ENCODE measurements at regions not wholly inside any gene's neighbourhood (a gene's known extent, or its start where the extent isn't known, plus 50 kb on each side); places are given as distances from the start of the nearest gene placed in this dataset.

DNA sequence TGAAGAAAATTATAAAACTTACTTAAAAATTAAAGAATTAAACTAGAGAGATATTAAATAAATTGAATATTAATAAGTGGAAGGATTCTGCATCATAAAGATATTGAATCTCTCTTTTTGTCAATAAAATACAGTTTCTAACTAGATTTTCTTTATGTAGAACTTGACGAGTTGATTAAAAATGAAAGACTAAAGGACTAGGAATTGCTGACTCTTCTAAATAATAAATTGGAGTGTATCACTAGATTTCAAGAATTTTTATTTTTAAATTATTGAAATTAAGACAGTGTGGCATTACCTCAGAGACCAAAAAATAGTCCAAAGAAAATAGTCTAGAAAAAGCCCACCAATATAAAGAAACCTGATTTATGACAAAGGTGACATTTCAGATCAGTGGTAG lies 492.4 kb downstream of the CETN3 start:
- H3K27me3 ChIP-seq, result no peaks in the 10 kb centered on the region
- no peak for DNase-seq (ENCODE audit: extremely low spot score)
- no peaks in the 10 kb centered on the region for H3K36me3 ChIP-seq
- no peaks in the 10 kb centered on the region for H3K4me1 ChIP-seq
- intact Hi-C loops (cut with DNase I), result no loop called here
- peaks cover 0 to 8% (median 3%) of the 10 kb centered on the region in 4 donors for H3K9me3 ChIP-seq
- no peak overlapping the region for H3K27ac ChIP-seq (replicated peaks in 1 of 4)
- WGBS, result 95% methylated on average over 1 of the region's 1 CpG
- no peak overlapping the region for H3K4me3 ChIP-seq
- TF ChIP-seq POLR2A (IDR thresholded peaks at IDR 0.05; ENCODE audit: low read depth), result no peak
- TF ChIP-seq EP300 (IDR thresholded peaks at IDR 0.05), result no peak
- TF ChIP-seq, protein P1, sequence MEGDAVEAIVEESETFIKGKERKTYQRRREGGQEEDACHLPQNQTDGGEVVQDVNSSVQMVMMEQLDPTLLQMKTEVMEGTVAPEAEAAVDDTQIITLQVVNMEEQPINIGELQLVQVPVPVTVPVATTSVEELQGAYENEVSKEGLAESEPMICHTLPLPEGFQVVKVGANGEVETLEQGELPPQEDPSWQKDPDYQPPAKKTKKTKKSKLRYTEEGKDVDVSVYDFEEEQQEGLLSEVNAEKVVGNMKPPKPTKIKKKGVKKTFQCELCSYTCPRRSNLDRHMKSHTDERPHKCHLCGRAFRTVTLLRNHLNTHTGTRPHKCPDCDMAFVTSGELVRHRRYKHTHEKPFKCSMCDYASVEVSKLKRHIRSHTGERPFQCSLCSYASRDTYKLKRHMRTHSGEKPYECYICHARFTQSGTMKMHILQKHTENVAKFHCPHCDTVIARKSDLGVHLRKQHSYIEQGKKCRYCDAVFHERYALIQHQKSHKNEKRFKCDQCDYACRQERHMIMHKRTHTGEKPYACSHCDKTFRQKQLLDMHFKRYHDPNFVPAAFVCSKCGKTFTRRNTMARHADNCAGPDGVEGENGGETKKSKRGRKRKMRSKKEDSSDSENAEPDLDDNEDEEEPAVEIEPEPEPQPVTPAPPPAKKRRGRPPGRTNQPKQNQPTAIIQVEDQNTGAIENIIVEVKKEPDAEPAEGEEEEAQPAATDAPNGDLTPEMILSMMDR (IDR thresholded peaks at IDR 0.05), result no peak
- no peak for TF ChIP-seq POLR2AphosphoS5 (IDR thresholded peaks at IDR 0.05)

GRCh38 chr5:89916131-89916530 lies 493.4 kb downstream of the CETN3 start:
- Histone ChIP-seq H3K9me3 (peaks cover 0 to 8% (median 3%) of the 10 kb centered on the region in 4 donors), H3K4me3 (no peak overlapping the region), H3K27ac (replicated peaks in 1 of 4) (no peak overlapping the region), H3K4me1 (no peaks in the 10 kb centered on the region), H3K27me3 (no peaks in the 10 kb centered on the region), H3K36me3 (no peaks in the 10 kb centered on the region)
- TF ChIP-seq POLR2A (IDR thresholded peaks at IDR 0.05; ENCODE audit: low read depth) (no peak), EP300 (IDR thresholded peaks at IDR 0.05) (no peak), POLR2AphosphoS5 (IDR thresholded peaks at IDR 0.05) (no peak)
- TF ChIP-seq, protein P1 (IDR thresholded peaks at IDR 0.05), result no peak
- DNase-seq (ENCODE audit: extremely low spot score), result no peak
- 95% methylated on average over 1 of the region's 1 CpG for WGBS
- intact Hi-C loops (cut with DNase I), result no loop called here

DNA sequence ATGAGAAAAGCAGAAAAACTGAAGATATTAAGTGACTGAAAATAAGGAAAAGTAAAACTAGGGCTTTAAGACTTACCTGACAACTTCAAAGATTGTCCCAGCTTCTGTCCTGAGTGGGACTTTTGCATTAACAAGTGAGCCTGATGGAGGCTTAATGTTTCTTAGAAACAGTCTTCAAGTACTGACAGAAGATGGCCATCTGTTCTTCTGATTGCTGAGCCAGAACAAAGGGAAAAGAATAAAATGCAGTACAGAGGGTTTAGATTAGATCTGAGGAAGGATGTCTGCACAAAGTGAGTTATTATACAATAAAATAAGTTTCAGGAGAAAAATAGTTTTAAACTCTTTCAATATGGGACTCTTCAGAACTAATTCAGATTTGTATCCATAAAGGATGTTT lies 500.7 kb downstream of the CETN3 start:
- H3K9me3 ChIP-seq, result no peaks in the 10 kb centered on the region
- H3K27me3 ChIP-seq, result no peaks in the 10 kb centered on the region
- no peak overlapping the region for H3K4me3 ChIP-seq
- no peak for DNase-seq (ENCODE audit: extremely low spot score)
- no peaks in the 10 kb centered on the region for H3K36me3 ChIP-seq
- H3K4me1 ChIP-seq, result peaks cover 0 to 4% (median under 1%) of the 10 kb centered on the region in 4 donors
- TF ChIP-seq, protein P1 (IDR thresholded peaks at IDR 0.05), result no peak
- no peak for TF ChIP-seq POLR2A (IDR thresholded peaks at IDR 0.05; ENCODE audit: low read depth)
- TF ChIP-seq POLR2AphosphoS5 (IDR thresholded peaks at IDR 0.05), result no peak
- no peak for TF ChIP-seq EP300 (IDR thresholded peaks at IDR 0.05)
- H3K27ac ChIP-seq (replicated peaks in 1 of 4), result no peak overlapping the region
- intact Hi-C loops (cut with DNase I), result no loop called here

GRCh38 chr5:89904442-89904841 lies 505.1 kb downstream of the CETN3 start:
- TF ChIP-seq POLR2AphosphoS5 (IDR thresholded peaks at IDR 0.05), result no peak
- TF ChIP-seq EP300 (IDR thresholded peaks at IDR 0.05), result no peak
- TF ChIP-seq, protein P1 (IDR thresholded peaks at IDR 0.05), result no peak
- no peak for TF ChIP-seq POLR2A (IDR thresholded peaks at IDR 0.05; ENCODE audit: low read depth)
- Histone ChIP-seq H3K4me1 (peaks cover 3 to 25% (median 14%) of the 10 kb centered on the region in 4 donors), H3K4me3 (no peak overlapping the region), H3K9me3 (no peaks in the 10 kb centered on the region), H3K27ac (replicated peaks in 1 of 4) (no peak overlapping the region), H3K36me3 (no peaks in the 10 kb centered on the region), H3K27me3 (no peaks in the 10 kb centered on the region)
- intact Hi-C loops (cut with DNase I), result no loop called here
- no peak for DNase-seq (ENCODE audit: extremely low spot score)
- 89% methylated on average over 2 of the region's 2 CpGs for WGBS

DNA sequence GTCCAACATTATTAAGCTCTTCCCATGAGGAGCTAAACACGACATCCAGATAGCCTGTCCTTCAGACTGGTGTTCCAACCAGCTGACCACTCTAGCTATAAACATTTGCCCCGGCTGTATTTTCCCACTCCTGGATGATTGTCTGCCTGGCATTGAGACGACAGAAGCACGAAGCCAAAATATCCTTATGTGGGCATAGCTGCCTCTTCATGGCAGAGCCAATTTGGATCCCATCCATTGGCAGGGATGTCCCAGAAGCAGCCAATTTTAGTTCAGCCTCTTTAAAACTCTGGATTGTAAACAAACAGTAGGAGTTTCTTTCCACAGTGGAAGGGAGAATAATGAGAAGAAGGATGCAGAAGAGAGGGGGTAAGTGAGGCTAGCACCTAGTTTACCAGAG lies 507.6 kb downstream of the CETN3 start:
- WGBS, result 22% methylated on average over 4 of the region's 4 CpGs
- Histone ChIP-seq H3K4me1 (peaks cover 3 to 25% (median 14%) of the 10 kb centered on the region in 4 donors), H3K9me3 (no peaks in the 10 kb centered on the region), H3K36me3 (no peaks in the 10 kb centered on the region), H3K27ac (replicated peaks in 1 of 4) (peak overlapping the region; percentile 45 to 76 (median 64)), H3K4me3 (no peak overlapping the region), H3K27me3 (no peaks in the 10 kb centered on the region)
- intact Hi-C loops (cut with DNase I), result no loop called here
- DNase-seq (ENCODE audit: extremely low spot score), result no peak
- no peak for TF ChIP-seq POLR2A (IDR thresholded peaks at IDR 0.05; ENCODE audit: low read depth)
- TF ChIP-seq EP300 (IDR thresholded peaks at IDR 0.05), result peak; percentile 19
- TF ChIP-seq, protein P1 (IDR thresholded peaks at IDR 0.05), result no peak
- TF ChIP-seq POLR2AphosphoS5 (IDR thresholded peaks at IDR 0.05), result peak; percentile 41 to 50

Measured in esophagus muscularis mucosa (tissue), 4 donors.